SK-N-SH treated with all-trans-retinoic acid at 6 μM for 48 hours (cell line): ENCODE measurements at regions not wholly inside any gene's neighbourhood (a gene's known extent, or its start where the extent isn't known, plus 50 kb on each side); places are given as distances from the start of the nearest gene placed in this dataset.

Source experiments
- ARNTL ChIP-seq: fragments of 450-650 bp; formaldehyde crosslinking; IDR thresholded peaks from 2 replicates; pipeline ENCODE4 v1.5.0; 2020; ENCODE audit warnings: low read depth, mild to moderate bottlenecking, moderate library complexity, borderline replicate concordance
- CSRNP3 ChIP-seq: fragments of 250-450 bp; sonication (Bioruptor Pico); IDR thresholded peaks from 2 replicates; pipeline ENCODE4 v1.5.1; 2021; ENCODE audit warnings: mild to moderate bottlenecking, moderate library complexity
- ISL1 ChIP-seq: fragments of 250-450 bp; sonication (Bioruptor Pico); IDR thresholded peaks from 2 replicates; pipeline ENCODE4 v2.1.2; 2022; ENCODE audit warnings: mild to moderate bottlenecking, moderate library complexity
- RARB ChIP-seq: fragments of 250-450 bp; sonication (Bioruptor Pico); IDR thresholded peaks from 2 replicates; pipeline ENCODE4 v1.8.0; 2021; ENCODE audit warnings: mild to moderate bottlenecking, moderate library complexity
- SNAI2 ChIP-seq: fragments of 250-450 bp; sonication (Bioruptor Pico); IDR thresholded peaks from 2 replicates; pipeline ENCODE4 v1.5.0; 2020; ENCODE audit warnings: mild to moderate bottlenecking, moderate library complexity
- TOX ChIP-seq: fragments of 250-450 bp; sonication (Bioruptor Pico); IDR thresholded peaks from 2 replicates; pipeline ENCODE4 v1.8.0; 2021; ENCODE audit warnings: mild to moderate bottlenecking, moderate library complexity, borderline replicate concordance
- TSHZ2 ChIP-seq: fragments of 250-450 bp; sonication (Bioruptor Pico); IDR thresholded peaks from 2 replicates; pipeline ENCODE4 v1.5.0; 2020; ENCODE audit warnings: mild to moderate bottlenecking, moderate library complexity
- ZC3H10 ChIP-seq: fragments of 250-450 bp; sonication (Bioruptor Pico); IDR thresholded peaks from 2 replicates; pipeline ENCODE4 v1.5.1; 2021; ENCODE audit warnings: mild to moderate bottlenecking, moderate library complexity
- ZFP3 ChIP-seq: fragments of 250-450 bp; sonication (Bioruptor Pico); IDR thresholded peaks from 2 replicates; pipeline ENCODE4 v1.5.0; 2020; ENCODE audit warnings: mild to moderate bottlenecking, moderate library complexity
- ZNF565 ChIP-seq: fragments of 450-650 bp; formaldehyde crosslinking; conservative IDR thresholded peaks from 2 replicates; pipeline ENCODE4 v1.5.0; 2020; ENCODE audit warnings: low read depth, mild to moderate bottlenecking, moderate library complexity
- TF ChIP-seq, protein P1 (sequence below): fragments of 250-450 bp; sonication (Bioruptor Pico); IDR thresholded peaks from 2 replicates; pipeline ENCODE4 v1.8.0; 2020; ENCODE audit warnings: mild to moderate bottlenecking, moderate library complexity, borderline replicate concordance
- TF ChIP-seq, protein P2 (sequence below): fragments of 250-450 bp; sonication (Bioruptor Pico); IDR thresholded peaks from 2 replicates; pipeline ENCODE4 v1.5.1; 2020; ENCODE audit warnings: low read depth, mild to moderate bottlenecking, moderate library complexity

DNA sequence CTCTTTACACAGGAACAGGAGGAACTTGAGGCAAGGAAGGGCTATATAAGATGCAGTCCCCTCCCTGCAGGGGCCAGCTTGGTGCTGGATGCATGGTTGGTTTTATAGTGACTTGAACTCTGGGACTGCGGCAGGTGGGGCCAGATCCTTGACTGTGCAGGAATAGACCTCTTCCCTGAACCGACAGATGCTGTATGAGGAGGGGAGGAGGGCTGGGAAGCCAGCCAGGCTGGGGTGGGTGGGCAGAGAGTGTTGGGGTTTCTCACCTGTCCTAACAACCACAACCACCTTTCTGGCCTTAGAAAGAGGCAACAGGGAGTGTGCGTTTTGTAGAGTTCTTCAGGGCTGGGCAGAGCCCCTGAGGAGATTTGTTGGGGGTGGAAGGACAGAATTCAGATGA, 798.1 kb downstream of the KCNJ18 start:
- no peak for TF ChIP-seq ISL1 (CRISPR knock-in tag)
- no peak for TF ChIP-seq ZFP3 (CRISPR knock-in tag)
- TF ChIP-seq, protein P1, sequence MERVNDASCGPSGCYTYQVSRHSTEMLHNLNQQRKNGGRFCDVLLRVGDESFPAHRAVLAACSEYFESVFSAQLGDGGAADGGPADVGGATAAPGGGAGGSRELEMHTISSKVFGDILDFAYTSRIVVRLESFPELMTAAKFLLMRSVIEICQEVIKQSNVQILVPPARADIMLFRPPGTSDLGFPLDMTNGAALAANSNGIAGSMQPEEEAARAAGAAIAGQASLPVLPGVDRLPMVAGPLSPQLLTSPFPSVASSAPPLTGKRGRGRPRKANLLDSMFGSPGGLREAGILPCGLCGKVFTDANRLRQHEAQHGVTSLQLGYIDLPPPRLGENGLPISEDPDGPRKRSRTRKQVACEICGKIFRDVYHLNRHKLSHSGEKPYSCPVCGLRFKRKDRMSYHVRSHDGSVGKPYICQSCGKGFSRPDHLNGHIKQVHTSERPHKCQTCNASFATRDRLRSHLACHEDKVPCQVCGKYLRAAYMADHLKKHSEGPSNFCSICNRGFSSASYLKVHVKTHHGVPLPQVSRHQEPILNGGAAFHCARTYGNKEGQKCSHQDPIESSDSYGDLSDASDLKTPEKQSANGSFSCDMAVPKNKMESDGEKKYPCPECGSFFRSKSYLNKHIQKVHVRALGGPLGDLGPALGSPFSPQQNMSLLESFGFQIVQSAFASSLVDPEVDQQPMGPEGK, result no peak
- no peak for TF ChIP-seq SNAI2 (CRISPR knock-in tag)
- TF ChIP-seq RARB (CRISPR knock-in tag), result no peak
- TF ChIP-seq TSHZ2 (CRISPR knock-in tag), result no peak
- TF ChIP-seq ARNTL, result no peak
- no peak for TF ChIP-seq ZC3H10 (CRISPR knock-in tag)
- TF ChIP-seq TOX (CRISPR knock-in tag), result no peak
- TF ChIP-seq CSRNP3 (CRISPR knock-in tag), result no peak
- TF ChIP-seq, protein P2, sequence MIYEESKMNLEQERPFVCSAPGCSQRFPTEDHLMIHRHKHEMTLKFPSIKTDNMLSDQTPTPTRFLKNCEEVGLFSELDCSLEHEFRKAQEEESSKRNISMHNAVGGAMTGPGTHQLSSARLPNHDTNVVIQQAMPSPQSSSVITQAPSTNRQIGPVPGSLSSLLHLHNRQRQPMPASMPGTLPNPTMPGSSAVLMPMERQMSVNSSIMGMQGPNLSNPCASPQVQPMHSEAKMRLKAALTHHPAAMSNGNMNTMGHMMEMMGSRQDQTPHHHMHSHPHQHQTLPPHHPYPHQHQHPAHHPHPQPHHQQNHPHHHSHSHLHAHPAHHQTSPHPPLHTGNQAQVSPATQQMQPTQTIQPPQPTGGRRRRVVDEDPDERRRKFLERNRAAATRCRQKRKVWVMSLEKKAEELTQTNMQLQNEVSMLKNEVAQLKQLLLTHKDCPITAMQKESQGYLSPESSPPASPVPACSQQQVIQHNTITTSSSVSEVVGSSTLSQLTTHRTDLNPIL (CRISPR knock-in tag), result no peak
- TF ChIP-seq ZNF565 (CRISPR knock-in tag), result no peak
